Liver (tissue), 8 donors: ENCODE measurements at regions not wholly inside any gene's neighbourhood (a gene's known extent, or its start where the extent isn't known, plus 50 kb on each side); places are given as distances from the start of the nearest gene placed in this dataset.

ENCODE experiments used
- DNase-seq: peaks from one replicate; pipeline ENCODE4 v3.0.0-alpha.2; 2017; ENCODE audit warnings: low spot score
- H3K27ac ChIP-seq, 2 donors: one replicate each; pipeline ENCODE4 v1.7.0; 2013; ENCODE audit warnings: inconsistent platforms in 2 of 2, low read length in 2 of 2, control low read depth in 1 of 2, low read depth in 1 of 2, mild to moderate bottlenecking in 1 of 2
- H3K27me3 ChIP-seq, 4 donors: one replicate each; pipeline versions ENCODE4 v1.6.1 to v1.7.0; 2013; ENCODE audit warnings: low read length in 3 of 4, inconsistent platforms in 1 of 4, mild to moderate bottlenecking in 1 of 4, moderate library complexity in 1 of 4; ENCODE audit not compliant: control insufficient read depth in 4 of 4, insufficient read depth in 4 of 4
- H3K36me3 ChIP-seq, 4 donors: one replicate each; pipeline versions ENCODE4 v1.6.1 to v1.7.0; 2013; ENCODE audit warnings: low read length in 3 of 4, mild to moderate bottlenecking in 3 of 4, low read depth in 1 of 4, moderate library complexity in 1 of 4; ENCODE audit not compliant: control insufficient read depth in 4 of 4, insufficient read depth in 3 of 4
- H3K4me1 ChIP-seq, 4 donors: one replicate each; pipeline versions ENCODE4 v1.6.1 to v1.7.0; 2013; ENCODE audit warnings: low read length in 3 of 4, mild to moderate bottlenecking in 3 of 4, moderate library complexity in 1 of 4; ENCODE audit not compliant: control insufficient read depth in 4 of 4, insufficient read depth in 4 of 4
- H3K4me3 ChIP-seq, 3 donors: one replicate each; pipeline versions ENCODE4 v1.6.1 to v1.7.0; 2013; ENCODE audit warnings: low read length in 3 of 3, control low read depth in 1 of 3, low read depth in 1 of 3, mild to moderate bottlenecking in 1 of 3
- H3K9ac ChIP-seq, 2 donors: one replicate each; pipeline ENCODE4 v1.7.0; 2013; ENCODE audit warnings: low read length in 2 of 2, mild to moderate bottlenecking in 2 of 2, moderate library complexity in 2 of 2, control low read depth in 1 of 2, low read depth in 1 of 2
- H3K9me3 ChIP-seq, 4 donors: one replicate each; pipeline versions ENCODE4 v1.6.1 to v1.7.0; 2013; ENCODE audit warnings: low read length in 3 of 4; ENCODE audit not compliant: control insufficient read depth in 4 of 4
- ATF3 ChIP-seq: IDR thresholded peaks from 2 replicates; pipeline ENCODE4 v1.6.1; 2016; ENCODE audit warnings: antibody characterized with exemption
- CTCF ChIP-seq: fragments of 150-350 bp; IDR thresholded peaks from 2 replicates; pipeline ENCODE4 v1.5.1; 2017; ENCODE audit warnings: improper control_type of control experiment, low read depth, low read length; ENCODE audit not compliant: missing input control
- EGR1 ChIP-seq, 2 donors: IDR thresholded peaks; 2 replicates each; pipeline ENCODE4 v1.6.1; 2016 to 2018; ENCODE audit warnings: antibody characterized with exemption in 2 of 2, low read depth in 2 of 2
- FOXA1 ChIP-seq: IDR thresholded peaks from 2 replicates; pipeline ENCODE4 v1.6.1; 2016; ENCODE audit warnings: antibody characterized with exemption
- FOXA2 ChIP-seq: IDR thresholded peaks from 2 replicates; pipeline ENCODE4 v1.6.1; 2016; ENCODE audit warnings: antibody characterized with exemption
- GABPA ChIP-seq, 2 donors: IDR thresholded peaks in 1 of 2; conservative IDR thresholded peaks in 1 of 2; 2 replicates each; pipeline ENCODE4 v1.6.1; 2016; ENCODE audit warnings: antibody characterized with exemption in 2 of 2, mild to moderate bottlenecking in 1 of 2, moderate library complexity in 1 of 2
- HNF4A ChIP-seq, 2 donors: conservative IDR thresholded peaks; 2 replicates each; pipeline ENCODE4 v1.6.1; 2016; ENCODE audit warnings: antibody characterized with exemption in 2 of 2, mild to moderate bottlenecking in 2 of 2
- HNF4G ChIP-seq: IDR thresholded peaks from 2 replicates; pipeline ENCODE4 v1.6.1; 2016; ENCODE audit warnings: antibody characterized with exemption
- JUND ChIP-seq, 2 donors: IDR thresholded peaks; 2 replicates each; pipeline ENCODE4 v1.6.1; 2016; ENCODE audit warnings: antibody characterized with exemption in 2 of 2
- NR2F2 ChIP-seq: IDR thresholded peaks from 2 replicates; pipeline ENCODE4 v1.6.1; 2016; ENCODE audit warnings: antibody characterized with exemption
- RAD21 ChIP-seq, 2 donors: IDR thresholded peaks; 2 replicates each; pipeline ENCODE4 v1.6.1; 2016; ENCODE audit warnings: antibody characterized with exemption in 2 of 2, mild to moderate bottlenecking in 2 of 2
- RXRA ChIP-seq, 2 donors: IDR thresholded peaks; 2 replicates each; pipeline ENCODE4 v1.6.1; 2017 to 2018; ENCODE audit warnings: antibody characterized with exemption in 2 of 2, mild to moderate bottlenecking in 1 of 2
- SP1 ChIP-seq: IDR thresholded peaks from 2 replicates; pipeline ENCODE4 v1.6.1; 2018; ENCODE audit warnings: antibody characterized with exemption, mild to moderate bottlenecking
- TAF1 ChIP-seq: conservative IDR thresholded peaks from 2 replicates; pipeline ENCODE4 v1.6.1; 2016; ENCODE audit warnings: antibody characterized with exemption, mild to moderate bottlenecking
- YY1 ChIP-seq: IDR thresholded peaks from 2 replicates; pipeline ENCODE4 v1.6.1; 2016; ENCODE audit warnings: antibody characterized with exemption, mild to moderate bottlenecking
- WGBS: extraction: QIAGEN DNeasy Blood & Tissue Kit; methylation state at CpG from one replicate; pipeline ENCODE4 v1.1.7; 2013; 5-methylcytosine and 5-hydroxymethylcytosine counted together
- TF ChIP-seq, protein P1 (sequence below): IDR thresholded peaks from 2 replicates; pipeline ENCODE4 v1.6.1; 2016; ENCODE audit warnings: antibody characterized with exemption
- TF ChIP-seq, protein P2 (sequence below): IDR thresholded peaks from 2 replicates; pipeline ENCODE4 v1.6.1; 2016; ENCODE audit warnings: antibody characterized with exemption, mild to moderate bottlenecking
- TF ChIP-seq, protein P3 (sequence below): IDR thresholded peaks from 2 replicates; pipeline ENCODE4 v1.6.1; 2016; ENCODE audit warnings: antibody characterized with exemption
- donor health status: healthy.
- donor health status: healthy.
- donor health status: healthy.
- donor health status: healthy.
- donor health status: healthy.

DNA sequence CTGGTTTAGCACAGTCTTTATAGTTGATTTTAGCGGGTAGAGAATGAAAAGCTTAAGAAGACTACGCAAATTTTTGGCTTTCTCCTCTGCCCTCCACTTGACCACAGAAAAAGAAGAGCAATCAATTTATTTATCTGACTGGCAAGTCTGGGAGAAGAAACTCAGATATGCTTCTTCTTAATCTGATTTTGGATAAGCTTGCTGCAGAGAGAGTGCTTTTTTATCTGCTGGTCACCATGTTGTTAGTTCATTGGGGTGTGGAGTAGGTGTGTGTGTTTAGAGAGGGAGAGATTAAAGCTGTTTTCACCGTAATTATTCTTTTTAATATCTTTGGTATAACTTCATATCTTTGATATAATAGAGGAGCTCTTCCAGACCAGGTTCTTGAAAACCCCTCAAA, 471.4 kb upstream of the SLC10A2 start (continued):
- TF ChIP-seq, protein P1, sequence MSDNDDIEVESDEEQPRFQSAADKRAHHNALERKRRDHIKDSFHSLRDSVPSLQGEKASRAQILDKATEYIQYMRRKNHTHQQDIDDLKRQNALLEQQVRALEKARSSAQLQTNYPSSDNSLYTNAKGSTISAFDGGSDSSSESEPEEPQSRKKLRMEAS: no peak
- no peak for TF ChIP-seq GABPA (IDR thresholded peaks at IDR 0.05 in 1 of 2, conservative IDR thresholded peaks at IDR 0.05 in 1 of 2)

DNA sequence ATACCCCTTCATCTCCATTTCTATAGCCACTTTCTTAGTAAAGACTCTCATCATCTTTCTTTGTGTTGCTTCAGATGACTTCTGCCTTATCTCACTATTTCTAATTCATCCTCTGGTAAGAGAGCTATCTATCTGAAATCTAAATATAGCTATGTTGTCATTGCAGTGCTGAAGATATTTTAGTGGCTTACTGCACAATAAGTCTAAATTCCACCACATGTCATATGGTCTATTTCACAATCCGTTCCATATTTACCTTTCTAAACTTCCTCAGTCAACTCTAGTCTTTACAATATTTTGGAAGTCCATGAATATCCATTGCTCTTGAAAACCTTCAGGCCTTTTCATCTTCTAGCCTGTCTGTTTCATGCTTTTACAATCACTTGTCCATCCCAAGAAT, 465.1 kb upstream of the SLC10A2 start:
- H3K4me1 ChIP-seq: peaks cover 0 to 2% (median 0%) of the 10 kb centered on the region in 4 donors
- H3K4me3 ChIP-seq: no peak overlapping the region
- H3K9me3 ChIP-seq: no peaks in the 10 kb centered on the region
- H3K36me3 ChIP-seq: no peaks in the 10 kb centered on the region
- no peak overlapping the region for H3K27ac ChIP-seq
- TF ChIP-seq FOXA1 (peak; percentile 83), GABPA (IDR thresholded peaks at IDR 0.05 in 1 of 2, conservative IDR thresholded peaks at IDR 0.05 in 1 of 2) (no peak), FOXA2 (peak; percentile 90), CTCF (no peak), NR2F2 (no peak), RAD21 (IDR thresholded peaks at IDR 0.05) (peak in 1 of 2 donors; percentile 34), ATF3 (peak; percentile 24), HNF4A (conservative IDR thresholded peaks at IDR 0.05) (peak; percentile 85 to 88), JUND (IDR thresholded peaks at IDR 0.05) (peak; percentile 70 to 76), YY1 (peak; percentile 32), SP1 (peak; percentile 53), EGR1 (IDR thresholded peaks at IDR 0.05; ENCODE audit: low read depth in 2 of 2) (peak in 1 of 2 donors; percentile 33), HNF4G (peak; percentile 36), RXRA (IDR thresholded peaks at IDR 0.05) (peak in 1 of 2 donors; percentile 68), TAF1 (no peak)
- TF ChIP-seq, protein P1: peak; percentile 49
- TF ChIP-seq, protein P2, sequence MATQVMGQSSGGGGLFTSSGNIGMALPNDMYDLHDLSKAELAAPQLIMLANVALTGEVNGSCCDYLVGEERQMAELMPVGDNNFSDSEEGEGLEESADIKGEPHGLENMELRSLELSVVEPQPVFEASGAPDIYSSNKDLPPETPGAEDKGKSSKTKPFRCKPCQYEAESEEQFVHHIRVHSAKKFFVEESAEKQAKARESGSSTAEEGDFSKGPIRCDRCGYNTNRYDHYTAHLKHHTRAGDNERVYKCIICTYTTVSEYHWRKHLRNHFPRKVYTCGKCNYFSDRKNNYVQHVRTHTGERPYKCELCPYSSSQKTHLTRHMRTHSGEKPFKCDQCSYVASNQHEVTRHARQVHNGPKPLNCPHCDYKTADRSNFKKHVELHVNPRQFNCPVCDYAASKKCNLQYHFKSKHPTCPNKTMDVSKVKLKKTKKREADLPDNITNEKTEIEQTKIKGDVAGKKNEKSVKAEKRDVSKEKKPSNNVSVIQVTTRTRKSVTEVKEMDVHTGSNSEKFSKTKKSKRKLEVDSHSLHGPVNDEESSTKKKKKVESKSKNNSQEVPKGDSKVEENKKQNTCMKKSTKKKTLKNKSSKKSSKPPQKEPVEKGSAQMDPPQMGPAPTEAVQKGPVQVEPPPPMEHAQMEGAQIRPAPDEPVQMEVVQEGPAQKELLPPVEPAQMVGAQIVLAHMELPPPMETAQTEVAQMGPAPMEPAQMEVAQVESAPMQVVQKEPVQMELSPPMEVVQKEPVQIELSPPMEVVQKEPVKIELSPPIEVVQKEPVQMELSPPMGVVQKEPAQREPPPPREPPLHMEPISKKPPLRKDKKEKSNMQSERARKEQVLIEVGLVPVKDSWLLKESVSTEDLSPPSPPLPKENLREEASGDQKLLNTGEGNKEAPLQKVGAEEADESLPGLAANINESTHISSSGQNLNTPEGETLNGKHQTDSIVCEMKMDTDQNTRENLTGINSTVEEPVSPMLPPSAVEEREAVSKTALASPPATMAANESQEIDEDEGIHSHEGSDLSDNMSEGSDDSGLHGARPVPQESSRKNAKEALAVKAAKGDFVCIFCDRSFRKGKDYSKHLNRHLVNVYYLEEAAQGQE: peak; percentile 30
- TF ChIP-seq, protein P3, sequence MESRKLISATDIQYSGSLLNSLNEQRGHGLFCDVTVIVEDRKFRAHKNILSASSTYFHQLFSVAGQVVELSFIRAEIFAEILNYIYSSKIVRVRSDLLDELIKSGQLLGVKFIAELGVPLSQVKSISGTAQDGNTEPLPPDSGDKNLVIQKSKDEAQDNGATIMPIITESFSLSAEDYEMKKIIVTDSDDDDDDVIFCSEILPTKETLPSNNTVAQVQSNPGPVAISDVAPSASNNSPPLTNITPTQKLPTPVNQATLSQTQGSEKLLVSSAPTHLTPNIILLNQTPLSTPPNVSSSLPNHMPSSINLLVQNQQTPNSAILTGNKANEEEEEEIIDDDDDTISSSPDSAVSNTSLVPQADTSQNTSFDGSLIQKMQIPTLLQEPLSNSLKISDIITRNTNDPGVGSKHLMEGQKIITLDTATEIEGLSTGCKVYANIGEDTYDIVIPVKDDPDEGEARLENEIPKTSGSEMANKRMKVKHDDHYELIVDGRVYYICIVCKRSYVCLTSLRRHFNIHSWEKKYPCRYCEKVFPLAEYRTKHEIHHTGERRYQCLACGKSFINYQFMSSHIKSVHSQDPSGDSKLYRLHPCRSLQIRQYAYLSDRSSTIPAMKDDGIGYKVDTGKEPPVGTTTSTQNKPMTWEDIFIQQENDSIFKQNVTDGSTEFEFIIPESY: peak; percentile 45
- H3K9ac ChIP-seq: no peak overlapping the region
- no peak for DNase-seq
- WGBS: 15% methylated on average over 1 of the region's 1 CpG
- H3K27me3 ChIP-seq: no peaks in the 10 kb centered on the region
